Small intestine (tissue), 7 donors: ENCODE measurements at regions not wholly inside any gene's neighbourhood (a gene's known extent, or its start where the extent isn't known, plus 50 kb on each side); places are given as distances from the start of the nearest gene placed in this dataset.

ENCODE experiments used
- DNase-seq, 2 donors: peaks; one replicate each; pipeline versions ENCODE4 v3.0.0 to v3.0.0-alpha.2; 2013
- FAIRE-seq: peaks from 2 replicates; lab custom pipeline; 2012; peaks lifted over from hg19 to GRCh38; lab: Jason Lieb, UNC
- H3K27ac ChIP-seq, 3 donors: one replicate each; pipeline ENCODE4 v1.5.1; 2013; ENCODE audit warnings: low read length in 2 of 3, mild to moderate bottlenecking in 2 of 3, control low read depth in 1 of 3, inconsistent platforms in 1 of 3, low read depth in 1 of 3, moderate library complexity in 1 of 3
- H3K27me3 ChIP-seq, 3 donors: one replicate each; pipeline ENCODE4 v1.6.1; 2013; ENCODE audit warnings: low read length in 3 of 3, inconsistent platforms in 1 of 3; ENCODE audit not compliant: control insufficient read depth in 3 of 3, insufficient read depth in 3 of 3
- H3K36me3 ChIP-seq, 3 donors: one replicate each; pipeline ENCODE4 v1.6.1; 2013; ENCODE audit warnings: low read length in 3 of 3, inconsistent platforms in 1 of 3, low read depth in 1 of 3, mild to moderate bottlenecking in 1 of 3, moderate library complexity in 1 of 3; ENCODE audit not compliant: control insufficient read depth in 3 of 3, insufficient read depth in 2 of 3
- H3K4me1 ChIP-seq, 3 donors: one replicate each; pipeline ENCODE4 v1.6.1; 2013; ENCODE audit warnings: low read length in 2 of 3, inconsistent platforms in 1 of 3, low read depth in 1 of 3, mild to moderate bottlenecking in 1 of 3, moderate library complexity in 1 of 3; ENCODE audit not compliant: control insufficient read depth in 3 of 3, insufficient read depth in 2 of 3
- H3K4me3 ChIP-seq, 3 donors: one replicate each; pipeline ENCODE4 v1.5.1; 2013; ENCODE audit warnings: low read length in 3 of 3, control low read depth in 1 of 3, inconsistent platforms in 1 of 3, low read depth in 1 of 3, mild to moderate bottlenecking in 1 of 3, moderate library complexity in 1 of 3
- H3K9me3 ChIP-seq, 2 donors: one replicate each; pipeline ENCODE4 v1.6.1; 2013; ENCODE audit warnings: low read depth in 1 of 2, low read length in 1 of 2; ENCODE audit not compliant: control insufficient read depth in 2 of 2, insufficient read depth in 1 of 2
- WGBS, 3 donors: extraction: QIAGEN DNeasy Blood & Tissue Kit; methylation state at CpG; one replicate each; pipeline ENCODE4 v1.1.7; 2013; 5-methylcytosine and 5-hydroxymethylcytosine counted together
- donor health status: healthy with polysubstance abuse.
- donor health status: control.
- donor health status: control.
- donor health status: Bipolar disorder and iron deficiency.
- donor health status: healthy.

GRCh38 chr22:49712195-49712791 lies 115.4 kb downstream of the BRD1 start:
- WGBS, 3 donors = 34 to 45% (median 38%) methylated on average over 22 of the region's 22 CpGs
- FAIRE-seq = no peak
- DNase-seq = peak in 1 of 2 donors; percentile 34

GRCh38 chr22:49710746-49711145 lies 116.9 kb downstream of the BRD1 start:
- H3K27me3 ChIP-seq = peaks cover 0 to 11% (median under 1%) of the 10 kb centered on the region in 3 donors
- H3K9me3 ChIP-seq = no peaks in the 10 kb centered on the region
- WGBS, 3 donors = 76 to 87% (median 79%) methylated on average over 9 of the region's 9 CpGs
- no peaks in the 10 kb centered on the region for H3K36me3 ChIP-seq
- no peaks in the 10 kb centered on the region for H3K4me1 ChIP-seq
- no peak for DNase-seq
- no peak overlapping the region for H3K27ac ChIP-seq
- H3K4me3 ChIP-seq = no peak overlapping the region
- FAIRE-seq = no peak

More at GRCh38 chr22:49712195-49712791, 115.4 kb downstream of the BRD1 start:
- Histone ChIP-seq H3K4me1 (no peaks in the 10 kb centered on the region), H3K27me3 (peaks cover 0 to 10% (median 0%) of the 10 kb centered on the region in 3 donors), H3K27ac (no peak overlapping the region), H3K9me3 (no peaks in the 10 kb centered on the region), H3K4me3 (no peak overlapping the region), H3K36me3 (no peaks in the 10 kb centered on the region)

- no peaks in the 10 kb centered on the region for H3K36me3 ChIP-seq
- H3K9me3 ChIP-seq = no peaks in the 10 kb centered on the region
- FAIRE-seq (no peak), DNase-seq (no peak)
- H3K4me1 ChIP-seq = no peaks in the 10 kb centered on the region
- H3K27ac ChIP-seq = no peak overlapping the region
- H3K4me3 ChIP-seq = no peak overlapping the region
- 68 to 72% (median 69%) methylated on average over 4 of the region's 4 CpGs for WGBS, 3 donors
- H3K27me3 ChIP-seq = peaks cover 3 to 23% (median 3%) of the 10 kb centered on the region in 3 donors
These were observed 118.2 kb downstream of the BRD1 start for GRCh38 chr22:49709464-49709863.

GRCh38 chr22:49705972-49706352 lies 121.7 kb downstream of the BRD1 start:
- no peak for DNase-seq
- Histone ChIP-seq H3K27ac (no peak overlapping the region), H3K4me3 (no peak overlapping the region), H3K36me3 (no peaks in the 10 kb centered on the region), H3K9me3 (peaks cover 3 to 5% of the 10 kb centered on the region in 2 donors), H3K4me1 (no peaks in the 10 kb centered on the region), H3K27me3 (peaks cover 3 to 27% (median 13%) of the 10 kb centered on the region in 3 donors)
- FAIRE-seq = no peak
- WGBS, 3 donors = 79 to 88% (median 86%) methylated on average over 13 of the region's 13 CpGs

- DNase-seq = no peak
- no peak for FAIRE-seq
- Histone ChIP-seq H3K4me3 (no peak overlapping the region), H3K4me1 (no peaks in the 10 kb centered on the region), H3K27me3 (peaks cover 3 to 24% (median 13%) of the 10 kb centered on the region in 3 donors), H3K36me3 (no peaks in the 10 kb centered on the region), H3K27ac (no peak overlapping the region), H3K9me3 (peaks cover 3 to 5% of the 10 kb centered on the region in 2 donors)
- 27 to 44% (median 34%) methylated on average over 21 to 22 of the region's 22 CpGs for WGBS, 3 donors
These were observed 122.3 kb downstream of the BRD1 start for GRCh38 chr22:49705216-49705971.

- DNase-seq (no peak), FAIRE-seq (no peak)
- Histone ChIP-seq H3K36me3 (no peaks in the 10 kb centered on the region), H3K27me3 (peaks cover 3 to 24% (median 13%) of the 10 kb centered on the region in 3 donors), H3K4me1 (no peaks in the 10 kb centered on the region), H3K4me3 (no peak overlapping the region), H3K27ac (no peak overlapping the region), H3K9me3 (peaks cover 3 to 5% of the 10 kb centered on the region in 2 donors)
- 42 to 61% (median 54%) methylated on average over 31 to 39 of the region's 39 CpGs for WGBS, 3 donors
These were observed 123.1 kb downstream of the BRD1 start for GRCh38 chr22:49704345-49705215.

- Histone ChIP-seq H3K9me3 (peaks cover 3 to 5% of the 10 kb centered on the region in 2 donors), H3K4me1 (no peaks in the 10 kb centered on the region), H3K27me3 (peaks cover 3 to 24% (median 13%) of the 10 kb centered on the region in 3 donors), H3K36me3 (no peaks in the 10 kb centered on the region), H3K27ac (no peak overlapping the region), H3K4me3 (no peak overlapping the region)
- WGBS, 3 donors = 62 to 71% (median 70%) methylated on average over 10 of the region's 10 CpGs
- DNase-seq (no peak), FAIRE-seq (no peak)
These were observed 123.7 kb downstream of the BRD1 start for GRCh38 chr22:49703990-49704344.

- H3K4me1 ChIP-seq = no peaks in the 10 kb centered on the region
- 55 to 68% (median 65%) methylated on average over 15 of the region's 15 CpGs for WGBS, 3 donors
- no peak overlapping the region for H3K27ac ChIP-seq
- no peaks in the 10 kb centered on the region for H3K36me3 ChIP-seq
- peaks cover 3 to 5% of the 10 kb centered on the region in 2 donors for H3K9me3 ChIP-seq
- H3K4me3 ChIP-seq = no peak overlapping the region
- no peak for DNase-seq
- H3K27me3 ChIP-seq = peaks cover 3 to 24% (median 13%) of the 10 kb centered on the region in 3 donors
- no peak for FAIRE-seq
These were observed 124.2 kb downstream of the BRD1 start for GRCh38 chr22:49703505-49703904.
